K562 (cell line): ENCODE measurements at regions not wholly inside any gene's neighbourhood (a gene's known extent, or its start where the extent isn't known, plus 50 kb on each side); places are given as distances from the start of the nearest gene placed in this dataset.

Source experiments
- ATAC-seq: fragments of 200-7000 bp; cut with Tn5 transposase; 3 replicates; pipeline ENCODE4 v1.9.1; 2020; ENCODE audit warnings: moderate library complexity
- BruUV-seq: library from RNA; stranded (reverse); fragments of 400-500 nt; replicated peaks from 2 replicates; lab custom pipeline; 2021; lab: Mats Ljungman, UMichigan
- CTCF ChIA-PET: fragments of 300-600 bp; formaldehyde crosslinking; extraction: SDS; loops from one replicate; lab custom pipeline; 2021; ENCODE audit warnings: low intra/inter-chr PET ratio; lab: Yijun Ruan, JAX
- POLR2A ChIA-PET: fragments of 300-600, 350-650 bp; sonication (Branson Sonifier 250); formaldehyde crosslinking; extraction: SDS; loops from one replicate; lab custom pipeline; 2021; ENCODE audit warnings: antibody characterized with exemption, inconsistent platforms; lab: Yijun Ruan, JAX
- DNase-seq, 4 experiments: peaks; one replicate each; pipeline versions ENCODE4 v3.0.0 to v3.0.0-alpha.2; 2011 to 2018; ENCODE audit warnings: low spot score in 3 of 4, mixed read lengths in 3 of 4; ENCODE audit errors: extremely low read depth in 1 of 4
- FAIRE-seq: peaks from 2 replicates; lab custom pipeline; 2011; peaks lifted over from hg19 to GRCh38; lab: Jason Lieb, UNC
- H2AFZ ChIP-seq: 2 replicates; pipeline ENCODE4 v1.6.0; 2011; ENCODE audit warnings: low read depth, low read length, control low read depth, inconsistent platforms
- H3K27ac ChIP-seq: fragments of 200-600 bp; 3 replicates; pipeline ENCODE4 v1.8.0; 2011; ENCODE audit warnings: low read depth, mild to moderate bottlenecking, control low read depth, inconsistent platforms, low read length, moderate library complexity, mixed read lengths; ENCODE audit errors: extremely low read depth
- H3K27me3 ChIP-seq, 2 experiments: fragments of 300-600 bp in 1 of 2; 2 replicates in 1 of 2; 3 replicates in 1 of 2; pipeline versions ENCODE4 v1.6.0 to v1.8.0; 2011; ENCODE audit warnings: inconsistent platforms in 2 of 2, low read length in 2 of 2, mild to moderate bottlenecking in 1 of 2, mixed read lengths in 1 of 2, moderate library complexity in 1 of 2; ENCODE audit not compliant: control insufficient read depth in 2 of 2, insufficient read depth in 2 of 2
- H3K36me3 ChIP-seq: fragments of 300-600 bp; 3 replicates; pipeline ENCODE4 v1.8.0; 2011; ENCODE audit warnings: mild to moderate bottlenecking, low read length, inconsistent platforms; ENCODE audit not compliant: control insufficient read depth, insufficient read depth
- H3K4me1 ChIP-seq, 2 experiments: fragments of 200-600 bp in 1 of 2; replicated peaks in 1 of 2; 2 replicates in 1 of 2; 3 replicates in 1 of 2; pipeline versions ENCODE4 v1.5.1 to v1.8.0; 2011; ENCODE audit warnings: inconsistent platforms in 2 of 2, low read length in 2 of 2, mild to moderate bottlenecking in 1 of 2, mixed read lengths in 1 of 2, moderate library complexity in 1 of 2; ENCODE audit not compliant: control insufficient read depth in 2 of 2, insufficient read depth in 2 of 2
- H3K4me2 ChIP-seq: 2 replicates; pipeline ENCODE4 v1.6.1; 2011; ENCODE audit warnings: low read length, control low read depth, inconsistent platforms, mixed read lengths; ENCODE audit not compliant: insufficient read depth
- H3K4me3 ChIP-seq: fragments of 200-600 bp; sonication (generic), shearing (Covaris generic); 2 replicates; pipeline ENCODE4 v1.5.1; 2016; ENCODE audit warnings: control low read depth, inconsistent platforms
- H3K79me2 ChIP-seq: fragments of 200-600 bp; 3 replicates; pipeline ENCODE4 v1.8.0; 2011; ENCODE audit warnings: low read length, inconsistent platforms; ENCODE audit not compliant: control insufficient read depth, insufficient read depth
- H3K9ac ChIP-seq, 2 experiments: 2 replicates each; pipeline versions ENCODE4 v1.6.0 to v1.6.1; 2011; ENCODE audit warnings: low read depth in 2 of 2, low read length in 2 of 2, control low read depth in 1 of 2, inconsistent platforms in 1 of 2, mild to moderate bottlenecking in 1 of 2, mixed read lengths in 1 of 2; ENCODE audit not compliant: insufficient read depth in 1 of 2
- H3K9me1 ChIP-seq: one replicate; pipeline ENCODE4 v1.6.0; 2011; ENCODE audit warnings: inconsistent platforms, mild to moderate bottlenecking, low read length, moderate library complexity; ENCODE audit not compliant: control insufficient read depth, insufficient read depth
- H3K9me3 ChIP-seq: replicated peaks from 2 replicates; pipeline ENCODE4 v1.5.1; 2011; ENCODE audit warnings: low read depth, low read length, inconsistent platforms; ENCODE audit not compliant: control insufficient read depth, insufficient read depth
- H4K20me1 ChIP-seq: replicated peaks from 2 replicates; pipeline ENCODE4 v1.6.1; 2011; ENCODE audit warnings: low read length, inconsistent platforms, mixed read lengths; ENCODE audit not compliant: control insufficient read depth, insufficient read depth
- CEBPB ChIP-seq: fragments of 450-650 bp; IDR thresholded peaks from 2 replicates; pipeline ENCODE4 v1.6.1; 2016; ENCODE audit warnings: missing genetic modification characterization, missing compliant biosample characterization
- CEBPG ChIP-seq, 3 experiments: fragments of 200-800 bp in 1 of 3; sonication (Bioruptor generic) in 1 of 3; sonication (generic) in 1 of 3; formaldehyde crosslinking in 1 of 3; IDR thresholded peaks in 2 of 3; conservative IDR thresholded peaks in 1 of 3; 2 replicates each; pipeline versions ENCODE4 v1.6.1 to v1.8.0; 2016 to 2022; ENCODE audit warnings: missing compliant biosample characterization in 2 of 3, missing genetic modification characterization in 2 of 3, mild to moderate bottlenecking in 1 of 3, missing genetic modification reagents in 1 of 3
- CHCHD3 ChIP-seq: fragments of 250-450 bp; sonication (Bioruptor Pico); IDR thresholded peaks from 2 replicates; pipeline ENCODE4 v2.1.2; 2022; ENCODE audit warnings: mild to moderate bottlenecking
- ELF1 ChIP-seq: fragments of 200-800 bp; sonication (Bioruptor generic); IDR thresholded peaks from 2 replicates; pipeline ENCODE4 v1.6.1; 2016; ENCODE audit warnings: missing genetic modification characterization, missing compliant biosample characterization
- ESRRA ChIP-seq: fragments of 450-650 bp; IDR thresholded peaks from 2 replicates; pipeline ENCODE4 v1.6.1; 2014; ENCODE audit warnings: low read depth, mild to moderate bottlenecking, moderate library complexity, borderline replicate concordance
- KLF13 ChIP-seq: fragments of 450-650 bp; IDR thresholded peaks from 2 replicates; pipeline ENCODE4 v1.6.1; 2016; ENCODE audit warnings: missing genetic modification characterization, low read depth, mild to moderate bottlenecking, missing compliant biosample characterization, moderate library complexity, borderline replicate concordance
- L3MBTL2 ChIP-seq: fragments of 450-650 bp; IDR thresholded peaks from 2 replicates; pipeline ENCODE4 v1.6.1; 2016; ENCODE audit warnings: mild to moderate bottlenecking, moderate library complexity
- MCM5 ChIP-seq: fragments of 450-650 bp; IDR thresholded peaks from 2 replicates; pipeline ENCODE4 v1.6.1; 2016; ENCODE audit warnings: low read depth
- NFRKB ChIP-seq: fragments of 450-650 bp; IDR thresholded peaks from 2 replicates; pipeline ENCODE4 v1.6.1; 2016; ENCODE audit warnings: low read depth
- RBBP5 ChIP-seq: fragments of 200-600 bp; sonication (generic); IDR thresholded peaks from 2 replicates; pipeline ENCODE4 v1.6.1; 2012; ENCODE audit warnings: borderline replicate concordance, mild to moderate bottlenecking, low read length, control low read depth, inconsistent platforms; ENCODE audit not compliant: insufficient read depth, poor library complexity, severe bottlenecking
- TRIM24 ChIP-seq, 2 experiments: fragments of 450-650 bp; IDR thresholded peaks; 2 replicates each; pipeline ENCODE4 v1.6.1; 2016
- ZFP36 ChIP-seq: fragments of 150-350 bp; IDR thresholded peaks from 2 replicates; pipeline ENCODE4 v1.6.1; 2018; ENCODE audit warnings: low read length, low read depth; ENCODE audit not compliant: partially characterized antibody
- ZNF134 ChIP-seq: fragments of 250-450 bp; sonication (Bioruptor Pico); conservative IDR thresholded peaks from 2 replicates; pipeline ENCODE4 v1.4.0; 2020
- WGBS: fragments of 100-300 bp; shearing (Covaris generic); methylation state at CpG from one replicate; pipeline ENCODE4 v1.1.6; 2016; ENCODE audit warnings: low coverage, mixed read lengths; ENCODE audit not compliant: insufficient coverage; ENCODE audit errors: missing lambda C conversion rate; 5-methylcytosine and 5-hydroxymethylcytosine counted together
- in situ Hi-C: fragments of 300-500 bp; cut with MboI; formaldehyde crosslinking; loops from 4 replicates; pipeline ENCODE4 v1.15.0; 2018; ENCODE audit warnings: inconsistent platforms, mixed read lengths
- intact Hi-C: fragments of 100-400 bp; cut with micrococcal nuclease; formaldehyde crosslinking; loops from 2 replicates; pipeline ENCODE4 v1.14.2; 2022
- TF ChIP-seq, protein P1 (sequence below): fragments of 450-650 bp; IDR thresholded peaks from 2 replicates; pipeline ENCODE4 v1.6.1; 2018; ENCODE audit warnings: mild to moderate bottlenecking, low read depth; ENCODE audit not compliant: partially characterized antibody
- TF ChIP-seq, protein P2 (sequence below): sonication (generic); formaldehyde crosslinking; IDR thresholded peaks from 2 replicates; pipeline ENCODE4 v1.5.0; 2020; ENCODE audit warnings: missing genetic modification reagents
- TF ChIP-seq, protein P3 (sequence below), 2 experiments: fragments of 450-650 bp in 1 of 2; sonication (generic) in 1 of 2; formaldehyde crosslinking in 1 of 2; IDR thresholded peaks in 1 of 2; conservative IDR thresholded peaks in 1 of 2; 2 replicates each; pipeline versions ENCODE4 v1.6.1 to v1.8.1; 2016 to 2023; ENCODE audit warnings: mild to moderate bottlenecking in 2 of 2, moderate library complexity in 2 of 2, inconsistent platforms in 1 of 2, missing genetic modification reagents in 1 of 2
- TF ChIP-seq, protein P4 (sequence below): fragments of 250-450 bp; sonication (Bioruptor Pico); IDR thresholded peaks from 2 replicates; pipeline ENCODE4 v1.5.0; 2020; ENCODE audit warnings: mild to moderate bottlenecking

DNA sequence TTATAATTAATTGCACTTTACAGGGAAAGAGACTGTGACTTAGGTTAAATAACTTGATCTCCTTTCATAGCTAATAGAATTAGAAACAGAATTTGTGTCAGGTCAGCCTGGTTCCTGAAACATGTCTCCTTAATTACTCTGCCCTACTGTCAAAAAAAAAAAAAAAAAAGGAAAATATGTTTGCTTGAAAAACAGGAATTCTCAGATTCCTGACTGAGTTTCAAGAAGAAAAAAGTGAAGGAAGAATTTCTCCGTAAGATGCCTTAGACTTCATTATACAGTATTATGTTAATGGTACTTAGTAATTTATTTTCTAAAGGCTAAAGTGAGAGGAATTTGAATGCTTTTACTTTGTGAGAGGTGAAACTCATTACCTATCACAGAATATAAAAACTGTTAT, 118.4 kb upstream of the REG3G start (continued):
- TF ChIP-seq, protein P1, sequence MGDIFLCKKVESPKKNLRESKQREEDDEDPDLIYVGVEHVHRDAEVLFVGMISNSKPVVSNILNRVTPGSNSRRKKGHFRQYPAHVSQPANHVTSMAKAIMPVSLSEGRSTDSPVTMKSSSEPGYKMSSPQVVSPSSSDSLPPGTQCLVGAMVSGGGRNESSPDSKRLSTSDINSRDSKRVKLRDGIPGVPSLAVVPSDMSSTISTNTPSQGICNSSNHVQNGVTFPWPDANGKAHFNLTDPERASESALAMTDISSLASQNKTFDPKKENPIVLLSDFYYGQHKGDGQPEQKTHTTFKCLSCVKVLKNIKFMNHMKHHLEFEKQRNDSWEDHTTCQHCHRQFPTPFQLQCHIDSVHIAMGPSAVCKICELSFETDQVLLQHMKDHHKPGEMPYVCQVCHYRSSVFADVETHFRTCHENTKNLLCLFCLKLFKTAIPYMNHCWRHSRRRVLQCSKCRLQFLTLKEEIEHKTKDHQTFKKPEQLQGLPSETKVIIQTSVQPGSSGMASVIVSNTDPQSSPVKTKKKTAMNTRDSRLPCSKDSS: no peak
- no peak for TF ChIP-seq ESRRA
- no peak for TF ChIP-seq RBBP5
- TF ChIP-seq MCM5: no peak
- no peak for TF ChIP-seq NFRKB
- TF ChIP-seq ELF1: no peak
- TF ChIP-seq CHCHD3 (CRISPR knock-in tag): no peak
- no peak for TF ChIP-seq ZFP36

DNA sequence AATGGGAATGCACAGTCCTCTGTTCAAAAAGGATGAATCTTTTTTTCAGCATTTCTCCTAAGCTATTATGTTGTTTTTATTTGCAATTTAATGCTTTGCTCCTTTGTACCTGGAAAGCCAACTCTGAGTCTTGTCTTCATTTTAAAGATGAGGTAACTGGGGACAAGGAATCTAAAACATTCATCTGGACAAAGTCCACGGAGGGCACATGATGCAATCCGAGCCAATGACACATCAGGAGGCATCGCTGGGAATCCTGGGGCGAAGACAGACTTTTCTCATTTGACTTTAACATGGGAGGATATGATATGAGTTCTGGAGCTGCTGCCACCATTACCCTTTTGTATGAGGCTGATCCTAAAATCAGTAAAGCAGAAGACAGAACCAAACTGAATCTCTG, 116.5 kb upstream of the REG3G start:
- intact Hi-C loops (no loop called here), in situ Hi-C loops (no loop called here)
- Histone ChIP-seq H3K9me1 (no peaks in the 10 kb centered on the region), H3K27me3 (no peaks in the 10 kb centered on the region), H4K20me1 (no peaks in the 10 kb centered on the region), H3K27ac (no peak overlapping the region), H3K9me3 (no peaks in the 10 kb centered on the region), H3K9ac (no peak overlapping the region), H3K4me3 (no peak overlapping the region), H3K36me3 (no peaks in the 10 kb centered on the region), H3K4me1 (no peaks in the 10 kb centered on the region), H3K79me2 (no peaks in the 10 kb centered on the region), H2AFZ (no peak overlapping the region), H3K4me2 (no peak overlapping the region)
- FAIRE-seq: no peak
- 2% methylated on average over 4 of the region's 4 CpGs for WGBS
- DNase-seq: no peak
- ChIA-PET CTCF (no interaction called here), POLR2A (no interaction called here)
- TF ChIP-seq CEBPB (tag) (0 out of 2 replicates have a peak, but pooled peaks have one; percentile 23), KLF13 (tag) (no peak), ZNF134 (CRISPR knock-in tag) (no peak), L3MBTL2 (peak; percentile 31; the same call in 1 of the 2 replicates), TRIM24 (IDR thresholded peaks at IDR 0.05) (peak in 1 of 2 experiments; percentile 9; a peak in 1 of 4 replicates), CEBPG (CRISPR knock-in tag; IDR thresholded peaks at IDR 0.05) (no peak), CEBPG (tag; conservative IDR thresholded peaks at IDR 0.05 in 1 of 2, IDR thresholded peaks at IDR 0.05 in 1 of 2) (0 out of 4 replicates have a peak, but pooled peaks of 1 of the 2 experiments have one; percentile 44)
- TF ChIP-seq, protein P2, sequence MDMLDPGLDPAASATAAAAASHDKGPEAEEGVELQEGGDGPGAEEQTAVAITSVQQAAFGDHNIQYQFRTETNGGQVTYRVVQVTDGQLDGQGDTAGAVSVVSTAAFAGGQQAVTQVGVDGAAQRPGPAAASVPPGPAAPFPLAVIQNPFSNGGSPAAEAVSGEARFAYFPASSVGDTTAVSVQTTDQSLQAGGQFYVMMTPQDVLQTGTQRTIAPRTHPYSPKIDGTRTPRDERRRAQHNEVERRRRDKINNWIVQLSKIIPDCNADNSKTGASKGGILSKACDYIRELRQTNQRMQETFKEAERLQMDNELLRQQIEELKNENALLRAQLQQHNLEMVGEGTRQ (CRISPR knock-in tag): peak; percentile 57
- TF ChIP-seq, protein P3, sequence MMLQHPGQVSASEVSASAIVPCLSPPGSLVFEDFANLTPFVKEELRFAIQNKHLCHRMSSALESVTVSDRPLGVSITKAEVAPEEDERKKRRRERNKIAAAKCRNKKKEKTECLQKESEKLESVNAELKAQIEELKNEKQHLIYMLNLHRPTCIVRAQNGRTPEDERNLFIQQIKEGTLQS (IDR thresholded peaks at IDR 0.05): peak; percentile 43
- TF ChIP-seq, protein P3 (CRISPR knock-in tag; conservative IDR thresholded peaks at IDR 0.05): no peak
- TF ChIP-seq, protein P4, sequence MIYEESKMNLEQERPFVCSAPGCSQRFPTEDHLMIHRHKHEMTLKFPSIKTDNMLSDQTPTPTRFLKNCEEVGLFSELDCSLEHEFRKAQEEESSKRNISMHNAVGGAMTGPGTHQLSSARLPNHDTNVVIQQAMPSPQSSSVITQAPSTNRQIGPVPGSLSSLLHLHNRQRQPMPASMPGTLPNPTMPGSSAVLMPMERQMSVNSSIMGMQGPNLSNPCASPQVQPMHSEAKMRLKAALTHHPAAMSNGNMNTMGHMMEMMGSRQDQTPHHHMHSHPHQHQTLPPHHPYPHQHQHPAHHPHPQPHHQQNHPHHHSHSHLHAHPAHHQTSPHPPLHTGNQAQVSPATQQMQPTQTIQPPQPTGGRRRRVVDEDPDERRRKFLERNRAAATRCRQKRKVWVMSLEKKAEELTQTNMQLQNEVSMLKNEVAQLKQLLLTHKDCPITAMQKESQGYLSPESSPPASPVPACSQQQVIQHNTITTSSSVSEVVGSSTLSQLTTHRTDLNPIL (CRISPR knock-in tag): no peak
- no peak for ATAC-seq
- BruUV-seq: no TSS peak
